Neural progenitor cell (in vitro differentiated cells): ENCODE measurements at regions not wholly inside any gene's neighbourhood (a gene's known extent, or its start where the extent isn't known, plus 50 kb on each side); places are given as distances from the start of the nearest gene placed in this dataset.

ENCODE experiments used
- DNase-seq: peaks from one replicate; pipeline ENCODE4 v3.0.0-alpha.2; 2016; ENCODE audit warnings: low spot score
- H2AFZ ChIP-seq: fragments of 200-600 bp; sonication (generic); replicated peaks from 2 replicates; pipeline ENCODE4 v1.6.1; 2016; ENCODE audit warnings: antibody characterized with exemption
- H3F3A ChIP-seq: fragments of 200-600 bp; sonication (generic); 2 replicates; pipeline ENCODE4 v1.6.1; 2016; ENCODE audit warnings: antibody characterized with exemption, low read depth
- H3K27ac ChIP-seq: fragments of 200-600 bp; sonication (generic); 2 replicates; pipeline ENCODE4 v1.5.1; 2016; ENCODE audit warnings: mild to moderate bottlenecking
- H3K27me3 ChIP-seq: fragments of 200-600 bp; sonication (generic); 2 replicates; pipeline ENCODE4 v1.6.1; 2016; ENCODE audit warnings: mild to moderate bottlenecking, moderate library complexity
- H3K36me3 ChIP-seq: fragments of 200-600 bp; sonication (generic); 2 replicates; pipeline ENCODE4 v1.5.1; 2016
- H3K4me1 ChIP-seq: fragments of 200-600 bp; sonication (generic); 2 replicates; pipeline ENCODE4 v1.6.1; 2016; ENCODE audit warnings: mixed run types
- H3K4me2 ChIP-seq: fragments of 200-600 bp; sonication (generic); 2 replicates; pipeline ENCODE4 v1.6.1; 2016
- H3K4me3 ChIP-seq: fragments of 200-600 bp; sonication (generic); 2 replicates; pipeline ENCODE4 v1.5.1; 2016
- H3K79me2 ChIP-seq: fragments of 200-600 bp; sonication (generic); 2 replicates; pipeline ENCODE4 v1.6.1; 2016; ENCODE audit warnings: low read depth
- H3K9ac ChIP-seq: fragments of 200-600 bp; sonication (generic); 2 replicates; pipeline ENCODE4 v1.6.1; 2016
- H3K9me3 ChIP-seq: fragments of 200-600 bp; sonication (generic); 2 replicates; pipeline ENCODE4 v1.5.1; 2016; ENCODE audit warnings: low read depth
- H4K20me1 ChIP-seq: fragments of 200-600 bp; sonication (generic); 2 replicates; pipeline ENCODE4 v1.6.1; 2016; ENCODE audit warnings: low read depth
- H3K27ac Mint-ChIP-seq: 3 replicates; pipeline ENCODE4 v1.8.0; 2021; ENCODE audit warnings: mixed read lengths
- H3K27me3 Mint-ChIP-seq: 2 replicates; pipeline ENCODE4 v1.8.0; 2022; ENCODE audit warnings: low read depth, mild to moderate bottlenecking, inconsistent platforms, moderate library complexity, mixed read lengths; ENCODE audit not compliant: insufficient read depth
- H3K36me3 Mint-ChIP-seq: 3 replicates; pipeline ENCODE4 v1.8.0; 2021; ENCODE audit warnings: mixed read lengths
- H3K4me1 Mint-ChIP-seq: 3 replicates; pipeline ENCODE4 v1.8.0; 2021; ENCODE audit warnings: mixed read lengths
- H3K4me3 Mint-ChIP-seq: 3 replicates; pipeline ENCODE4 v1.8.0; 2021; ENCODE audit warnings: mild to moderate bottlenecking, moderate library complexity, mixed read lengths
- H3K9me3 Mint-ChIP-seq: 3 replicates; pipeline ENCODE4 v1.8.0; 2020; ENCODE audit warnings: mixed read lengths
- CTCF ChIP-seq: fragments of 200-600 bp; sonication (generic); IDR thresholded peaks from 2 replicates; pipeline ENCODE4 v1.5.1; 2017; ENCODE audit warnings: antibody characterized with exemption, mild to moderate bottlenecking
- EZH2 ChIP-seq: fragments of 200-600 bp; sonication (generic); IDR thresholded peaks from 2 replicates; pipeline ENCODE4 v1.6.1; 2017; ENCODE audit warnings: antibody characterized with exemption, mild to moderate bottlenecking, moderate library complexity
- EZH2phosphoT487 ChIP-seq: fragments of 200-600 bp; sonication (generic); IDR thresholded peaks from 2 replicates; pipeline ENCODE4 v1.6.1; 2017; ENCODE audit warnings: antibody characterized with exemption

DNA sequence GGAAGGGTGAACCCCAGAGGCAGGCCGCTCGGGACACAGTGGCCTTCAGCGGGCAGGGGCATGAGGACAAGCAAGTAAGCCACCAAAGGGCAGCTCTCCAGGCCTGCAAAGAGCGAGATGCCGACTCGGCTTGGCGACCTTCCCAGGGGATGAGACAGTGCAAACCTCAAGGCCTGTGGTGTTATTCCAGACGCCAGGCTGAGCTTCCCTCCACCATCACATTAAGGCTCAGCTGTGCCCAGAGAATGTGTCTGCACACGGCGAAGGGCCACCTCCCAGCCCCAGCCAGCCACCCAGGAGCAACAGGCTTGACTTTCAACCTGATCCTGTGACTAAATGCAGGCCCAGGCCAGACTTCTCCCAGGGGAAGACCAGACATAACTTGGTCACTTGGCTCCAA lies 251.4 kb downstream of the SOX9 start:
- no peaks in the 10 kb centered on the region for H4K20me1 ChIP-seq
- DNase-seq = no peak
- no peak overlapping the region for H3K4me3 ChIP-seq
- TF ChIP-seq EZH2 = no peak
- TF ChIP-seq EZH2phosphoT487 = no peak
- TF ChIP-seq CTCF = no peak
- H3K4me1 ChIP-seq = peaks cover 10% of the 10 kb centered on the region
- no peaks in the 10 kb centered on the region for H3F3A ChIP-seq
- Mint-ChIP-seq H3K4me1 (peaks cover 19% of the 10 kb centered on the region), H3K27ac (no peak overlapping the region), H3K9me3 (peaks cover 4% of the 10 kb centered on the region), H3K36me3 (no peaks in the 10 kb centered on the region), H3K27me3 (peaks cover 6% of the 10 kb centered on the region), H3K4me3 (no peak overlapping the region)
- no peaks in the 10 kb centered on the region for H3K27me3 ChIP-seq
- no peaks in the 10 kb centered on the region for H3K36me3 ChIP-seq
- no peaks in the 10 kb centered on the region for H3K79me2 ChIP-seq
- H3K9ac ChIP-seq = no peak overlapping the region
- H3K4me2 ChIP-seq = no peak overlapping the region
- no peaks in the 10 kb centered on the region for H3K9me3 ChIP-seq
- no peak overlapping the region for H2AFZ ChIP-seq
- H3K27ac ChIP-seq = no peak overlapping the region

DNA sequence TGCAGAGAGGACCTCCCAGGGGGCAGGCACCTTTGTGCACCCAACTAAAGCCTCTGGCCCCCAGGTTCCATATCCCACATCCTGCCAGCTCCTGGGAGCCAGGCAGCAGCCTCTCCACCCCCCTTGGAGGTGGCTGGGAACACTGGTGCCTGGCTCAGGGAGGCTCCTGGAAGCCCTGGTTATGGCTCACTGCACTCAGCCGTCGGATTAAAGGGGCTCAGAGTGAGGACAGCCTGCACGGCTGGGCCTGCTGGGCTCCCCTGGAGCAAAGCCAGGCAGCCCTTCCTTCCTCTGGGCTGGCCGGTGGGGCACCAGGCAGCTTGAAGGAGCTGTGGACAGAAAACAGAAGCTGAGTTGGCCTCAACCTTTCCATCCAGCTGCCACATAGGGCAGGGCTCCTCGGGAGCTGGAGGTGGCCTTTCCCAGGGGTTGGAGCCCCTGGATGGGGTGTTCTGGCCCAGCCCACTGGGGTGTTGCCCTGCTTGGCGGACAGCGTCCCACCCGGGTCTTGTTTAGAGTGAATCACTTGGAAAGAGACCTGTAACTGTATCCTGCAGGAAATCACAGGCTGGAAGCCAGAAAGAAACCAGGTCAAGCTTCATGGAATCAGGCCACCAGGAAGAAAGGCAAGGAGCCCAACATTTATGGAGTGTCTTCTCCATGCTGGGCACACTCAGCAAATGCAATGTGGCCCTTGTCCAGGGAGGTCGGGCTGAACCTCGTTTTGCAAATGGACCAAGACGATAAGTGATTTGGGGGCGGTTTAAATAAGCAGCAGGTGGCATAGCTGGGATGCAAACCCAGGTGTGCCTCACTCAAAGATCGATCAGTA lies 253.3 kb downstream of the SOX9 start:
- no peak overlapping the region for H3K4me2 ChIP-seq
- TF ChIP-seq CTCF = no peak
- no peak for TF ChIP-seq EZH2phosphoT487
- no peak for TF ChIP-seq EZH2
- no peak overlapping the region for H3K9ac ChIP-seq
- DNase-seq = peak; percentile 37
- Mint-ChIP-seq H3K4me3 (no peak overlapping the region), H3K9me3 (peaks cover 4% of the 10 kb centered on the region), H3K36me3 (no peaks in the 10 kb centered on the region), H3K27me3 (peaks cover 6% of the 10 kb centered on the region), H3K4me1 (peaks cover 30% of the 10 kb centered on the region), H3K27ac (no peak overlapping the region)
- no peaks in the 10 kb centered on the region for H3K36me3 ChIP-seq
- no peak overlapping the region for H3K27ac ChIP-seq
- no peak overlapping the region for H2AFZ ChIP-seq
- H3K9me3 ChIP-seq = no peaks in the 10 kb centered on the region
- peaks cover 19% of the 10 kb centered on the region for H3K4me1 ChIP-seq
- peaks cover under 1% of the 10 kb centered on the region for H3F3A ChIP-seq
- no peaks in the 10 kb centered on the region for H3K27me3 ChIP-seq
- H3K79me2 ChIP-seq = no peaks in the 10 kb centered on the region
- H4K20me1 ChIP-seq = no peaks in the 10 kb centered on the region
- no peak overlapping the region for H3K4me3 ChIP-seq

DNA sequence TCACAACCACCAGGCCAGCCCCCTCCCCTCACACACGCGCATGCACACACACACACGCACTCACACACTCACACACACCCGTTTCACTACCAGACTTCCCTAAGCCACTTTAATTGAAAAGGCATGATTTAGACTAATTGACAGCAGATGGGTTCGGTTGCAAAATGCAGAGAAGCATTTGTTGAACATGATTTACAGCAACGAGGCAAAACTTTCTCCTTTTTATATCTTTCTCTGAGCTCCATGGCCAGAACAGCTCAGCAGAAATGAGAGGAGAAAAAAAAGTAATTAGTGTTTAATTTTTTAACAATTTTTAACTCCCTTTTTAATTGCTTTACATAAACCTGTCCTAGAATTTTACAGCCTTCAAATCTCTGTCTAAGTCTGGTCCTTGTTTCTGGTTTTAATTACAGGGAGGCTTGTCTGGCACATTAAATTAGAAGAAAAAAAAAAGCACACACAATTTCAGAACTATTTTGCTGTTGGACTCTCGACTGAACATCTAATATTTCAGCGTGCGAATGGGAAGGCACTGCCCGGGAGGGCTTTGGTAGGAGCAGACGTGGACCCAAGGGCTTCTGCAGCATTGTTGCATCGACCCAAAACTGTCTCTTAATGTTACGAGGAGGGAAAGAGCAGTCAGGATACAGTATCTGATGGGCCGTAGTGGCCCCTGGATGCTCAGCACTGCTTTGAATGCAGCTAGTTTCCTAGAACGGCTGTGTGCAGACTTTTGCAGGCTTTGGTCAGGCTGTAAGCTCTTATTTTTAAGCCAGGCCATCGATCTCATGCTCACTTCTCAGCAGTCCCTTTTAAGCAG lies 255.9 kb downstream of the SOX9 start:
- Histone ChIP-seq H3K4me2 (no peak overlapping the region), H3K27me3 (no peaks in the 10 kb centered on the region), H3F3A (peaks cover 10% of the 10 kb centered on the region), H4K20me1 (no peaks in the 10 kb centered on the region), H3K9ac (no peak overlapping the region), H3K27ac (no peak overlapping the region), H3K4me3 (no peak overlapping the region), H2AFZ (peak overlapping the region; percentile 5), H3K79me2 (no peaks in the 10 kb centered on the region), H3K9me3 (no peaks in the 10 kb centered on the region), H3K4me1 (peaks cover 35% of the 10 kb centered on the region), H3K36me3 (no peaks in the 10 kb centered on the region)
- Mint-ChIP-seq H3K4me1 (peaks cover 42% of the 10 kb centered on the region), H3K9me3 (peaks cover 4% of the 10 kb centered on the region), H3K27me3 (peaks cover 6% of the 10 kb centered on the region), H3K36me3 (no peaks in the 10 kb centered on the region), H3K4me3 (peak overlapping the region; percentile 4), H3K27ac (peak overlapping the region; percentile 36)
- DNase-seq = no peak
- TF ChIP-seq EZH2 (no peak), EZH2phosphoT487 (no peak), CTCF (no peak)
